Choroid plexus epithelial cell (primary cell): ENCODE measurements at regions not wholly inside any gene's neighbourhood (a gene's known extent, or its start where the extent isn't known, plus 50 kb on each side); places are given as distances from the start of the nearest gene placed in this dataset.

Experiments used
- DNase-seq: peaks from one replicate; pipeline ENCODE4 v3.0.0-alpha.2; 2010; ENCODE audit warnings: low read depth
- H3K4me3 ChIP-seq: 2 replicates; pipeline ENCODE4 v1.5.1; 2011; ENCODE audit warnings: low read depth, mild to moderate bottlenecking, control low read depth, low read length, moderate library complexity
- CTCF ChIP-seq: conservative IDR thresholded peaks from 2 replicates; pipeline ENCODE4 v1.5.1; 2011; ENCODE audit warnings: low read depth, mild to moderate bottlenecking, control low read depth, inconsistent platforms, low read length, moderate library complexity

GRCh38 chr4:81521708-81522107 lies 50.0 kb upstream of the RASGEF1B start:
- DNase-seq: no peak
- TF ChIP-seq CTCF: no peak
- H3K4me3 ChIP-seq: no peak overlapping the region
